Adrenal gland (tissue), 9 donors: ENCODE measurements at regions not wholly inside any gene's neighbourhood (a gene's known extent, or its start where the extent isn't known, plus 50 kb on each side); places are given as distances from the start of the nearest gene placed in this dataset.

ENCODE experiments used
- DNase-seq, 7 donors: peaks; one replicate each; pipeline ENCODE4 v3.0.0-alpha.2; 2019 to 2020
- H3K27ac ChIP-seq, 5 donors: fragments of 200-600 bp; sonication (generic) in 4 of 5; 1 replicate in 3 of 5; 2 replicates in 2 of 5; pipeline versions ENCODE4 v1.5.1 to v1.8.0; 2016 to 2020; ENCODE audit warnings: mild to moderate bottlenecking in 1 of 5
- H3K27me3 ChIP-seq: fragments of 200-600 bp; 2 replicates; pipeline ENCODE4 v1.8.0; 2021
- H3K36me3 ChIP-seq, 2 donors: fragments of 200-600 bp; replicated peaks in 1 of 2; 1 replicate in 1 of 2; 2 replicates in 1 of 2; pipeline versions ENCODE4 v1.5.1 to v1.8.0; 2018 to 2022
- H3K4me1 ChIP-seq, 2 donors: fragments of 200-600 bp; replicated peaks in 1 of 2; 1 replicate in 1 of 2; 2 replicates in 1 of 2; pipeline versions ENCODE4 v1.5.1 to v1.8.0; 2018 to 2021
- H3K4me3 ChIP-seq, 4 donors: fragments of 200-600 bp; sonication (generic) in 3 of 4; one replicate each; pipeline ENCODE4 v1.5.1; 2016 to 2018
- H3K9me3 ChIP-seq, 3 donors: fragments of 200-600 bp; sonication (generic) in 1 of 3; replicated peaks in 1 of 3; 1 replicate in 2 of 3; 2 replicates in 1 of 3; pipeline versions ENCODE4 v1.5.1 to v1.8.0; 2016 to 2021
- CTCF ChIP-seq, 6 experiments: fragments of 450-650 bp in 4 of 6; fragments of 200-600 bp in 2 of 6; sonication (generic) in 1 of 6; IDR thresholded peaks; 1 replicate in 5 of 6; 2 replicates in 1 of 6; pipeline versions ENCODE4 v1.5.1 to v1.8.0; 2016 to 2021; ENCODE audit warnings: antibody characterized with exemption in 6 of 6, mild to moderate bottlenecking in 2 of 6, moderate library complexity in 1 of 6
- POLR2A ChIP-seq, 2 donors: fragments of 450-650 bp; IDR thresholded peaks; one replicate each; pipeline ENCODE4 v1.6.1; 2017; ENCODE audit warnings: antibody characterized with exemption in 2 of 2, mild to moderate bottlenecking in 2 of 2, moderate library complexity in 1 of 2
- WGBS, 4 donors: extraction: QIAGEN DNeasy Blood & Tissue Kit in 2 of 4; methylation state at CpG; one replicate each; pipeline versions ENCODE4 v1.1.5 to v1.1.7; 2013 to 2017; 5-methylcytosine and 5-hydroxymethylcytosine counted together
- intact Hi-C, 2 donors: fragments of 100-400 bp; cut with DNase I; formaldehyde crosslinking; loops; one replicate each; pipeline versions ENCODE4 v1.14.1 to v1.15.0; 2022 to 2023
- donor health status: healthy with polysubstance abuse.
- donor health status: Bipolar disorder and iron deficiency.
- donor health status: DM: yes; HTN: yes; CAD: no.
- donor health status: DM: no; HTN: no; CAD: no.
- donor health status: DM: no; HTN: no; CAD: no.

GRCh38 chr6:40901322-40902055 is 137.5 kb downstream of the UNC5CL start:
- WGBS, 4 donors: 50 to 87% (median 66%) methylated on average over 1 of the region's 1 CpG
- Histone ChIP-seq H3K4me1 (peaks cover 0 to 7% of the 10 kb centered on the region in 2 donors), H3K4me3 (no peak overlapping the region), H3K27me3 (no peaks in the 10 kb centered on the region), H3K9me3 (no peaks in the 10 kb centered on the region), H3K36me3 (no peaks in the 10 kb centered on the region), H3K27ac (no peak overlapping the region)
- TF ChIP-seq CTCF (IDR thresholded peaks at IDR 0.05): no peak
- TF ChIP-seq POLR2A (IDR thresholded peaks at IDR 0.05): no peak
- intact Hi-C loops: loop anchor here in 1 of 2 donors (5.0 kb wide), 1 partner anchor 116 kb away; no protein-coding TSS in a partner anchor
- DNase-seq: no peak

- DNase-seq: no peak
- Histone ChIP-seq H3K4me1 (peaks cover 0 to 12% of the 10 kb centered on the region in 2 donors), H3K4me3 (no peak overlapping the region), H3K27me3 (no peaks in the 10 kb centered on the region), H3K9me3 (no peaks in the 10 kb centered on the region), H3K27ac (no peak overlapping the region), H3K36me3 (no peaks in the 10 kb centered on the region)
- WGBS, 4 donors: 80 to 84% (median 81%) methylated on average over 5 of the region's 5 CpGs
- intact Hi-C loops: loop anchor here in 1 of 2 donors (5.0 kb wide), 1 partner anchor 117 kb away; no protein-coding TSS in a partner anchor
- TF ChIP-seq CTCF (IDR thresholded peaks at IDR 0.05) (no peak), POLR2A (IDR thresholded peaks at IDR 0.05) (no peak)
Observed at GRCh38 chr6:40900791-40901190, 138.2 kb downstream of the UNC5CL start.

GRCh38 chr6:40899684-40900155 is 139.3 kb downstream of the UNC5CL start:
- Histone ChIP-seq H3K4me1 (peaks cover 3 to 18% of the 10 kb centered on the region in 2 donors), H3K9me3 (no peaks in the 10 kb centered on the region), H3K4me3 (no peak overlapping the region), H3K27ac (no peak overlapping the region), H3K36me3 (no peaks in the 10 kb centered on the region), H3K27me3 (no peaks in the 10 kb centered on the region)
- intact Hi-C loops: loop anchor here in 1 of 2 donors (5.0 kb wide), 1 partner anchor 118 kb away; no protein-coding TSS in a partner anchor
- TF ChIP-seq CTCF (IDR thresholded peaks at IDR 0.05) (no peak), POLR2A (IDR thresholded peaks at IDR 0.05) (no peak)
- no peak for DNase-seq
- 63 to 82% (median 78%) methylated on average over 4 to 7 of the region's 7 CpGs for WGBS, 4 donors

- intact Hi-C loops: no loop called here
- TF ChIP-seq CTCF (IDR thresholded peaks at IDR 0.05) (no peak), POLR2A (IDR thresholded peaks at IDR 0.05) (no peak)
- Histone ChIP-seq H3K9me3 (no peaks in the 10 kb centered on the region), H3K27me3 (no peaks in the 10 kb centered on the region), H3K4me3 (no peak overlapping the region), H3K27ac (no peak overlapping the region), H3K4me1 (peaks cover 3 to 18% of the 10 kb centered on the region in 2 donors), H3K36me3 (no peaks in the 10 kb centered on the region)
- no peak for DNase-seq
- WGBS, 4 donors: 91 to 96% (median 93%) methylated on average over 1 of the region's 1 CpG
Observed at GRCh38 chr6:40898073-40898472, 140.9 kb downstream of the UNC5CL start.
